ENCODE measurements at regions not wholly inside any gene's neighbourhood (a gene's known extent, or its start where the extent isn't known, plus 50 kb on each side); places are given as distances from the start of the nearest gene placed in this dataset.

GRCh38 chrX:139360356-139360755 lies 170.2 kb upstream of the F9 start:
- TF ChIP-seq POLR2AphosphoS5 (IDR thresholded peaks at IDR 0.05; ENCODE audit: low read depth, low read length) (no peak), TAF1 (IDR thresholded peaks at IDR 0.05; ENCODE audit: borderline replicate concordance, low read depth, low read length) (no peak), POLR2A (IDR thresholded peaks at IDR 0.05; ENCODE audit: low read depth, low read length) (no peak)
